Inferior parietal cortex (tissue), 1 donor: ENCODE measurements at regions not wholly inside any gene's neighbourhood (a gene's known extent, or its start where the extent isn't known, plus 50 kb on each side); places are given as distances from the start of the nearest gene placed in this dataset.
"Not testable (repeated sequence)": the region's sequence is repeated elsewhere in the genome, so short reads cannot be mapped to it uniquely, and the experiment has no call there.

Experiments used
- DNase-seq: peaks from one replicate; pipeline ENCODE4 v3.0.0-alpha.2; 2016; ENCODE audit errors: extremely low spot score

DNA sequence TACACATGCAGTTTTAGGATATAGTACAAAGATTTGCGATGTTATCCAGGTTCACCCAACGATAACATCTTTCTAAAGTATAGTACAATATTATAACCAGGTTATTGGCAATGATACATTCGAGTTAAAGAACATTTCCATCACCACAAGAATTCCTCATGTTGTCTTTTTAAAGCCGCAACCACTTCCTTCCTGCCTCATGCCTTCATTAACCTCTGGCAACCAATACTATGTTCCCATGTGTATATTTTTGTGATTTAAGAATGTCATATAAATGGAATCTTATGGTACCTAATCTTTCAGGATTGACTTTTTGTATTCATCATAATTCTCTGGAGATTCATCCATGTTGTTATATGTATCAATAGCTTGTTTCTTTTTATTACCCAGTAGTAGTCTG, 1183.2 kb downstream of the CDH11 start:
- DNase-seq: no peak

DNA sequence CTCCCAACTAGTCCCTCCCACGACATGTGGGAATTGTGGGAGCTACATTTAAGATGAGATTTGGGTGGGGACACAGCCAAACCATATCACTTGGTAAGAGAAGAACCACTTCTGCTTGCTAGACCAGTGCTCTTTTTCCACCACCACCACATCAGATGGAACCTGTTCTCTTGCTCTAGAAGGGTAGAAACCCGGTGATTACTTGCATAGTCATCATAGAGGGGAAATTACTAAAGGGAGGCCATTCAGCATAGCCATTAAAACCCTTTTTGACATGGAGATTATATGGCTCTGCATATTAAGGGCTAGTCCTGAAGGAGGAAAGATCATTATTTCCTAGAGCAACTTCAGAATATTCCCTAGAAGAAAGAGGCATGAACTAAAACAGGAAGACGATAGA, 1188.0 kb downstream of the CDH11 start:
- DNase-seq: no peak

DNA sequence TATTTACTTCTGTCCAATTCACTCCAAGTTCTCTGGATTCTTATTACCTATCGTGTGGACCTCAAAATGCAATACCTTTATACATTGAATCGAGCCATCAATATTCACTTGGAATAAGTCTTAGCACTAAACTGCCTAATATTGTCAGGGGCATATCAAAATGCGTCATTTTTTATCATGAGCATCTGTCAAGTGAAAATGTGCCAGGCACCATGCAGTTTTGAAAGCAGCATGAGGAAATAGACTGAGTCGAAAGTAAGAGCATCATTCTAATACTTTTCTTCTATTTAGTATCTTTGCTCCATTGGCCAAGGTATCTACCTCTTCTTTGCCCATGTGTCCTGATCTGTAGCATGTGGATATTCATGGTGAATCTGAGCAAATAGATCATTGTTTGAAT, 1193.4 kb downstream of the CDH11 start:
- DNase-seq: no peak

DNA sequence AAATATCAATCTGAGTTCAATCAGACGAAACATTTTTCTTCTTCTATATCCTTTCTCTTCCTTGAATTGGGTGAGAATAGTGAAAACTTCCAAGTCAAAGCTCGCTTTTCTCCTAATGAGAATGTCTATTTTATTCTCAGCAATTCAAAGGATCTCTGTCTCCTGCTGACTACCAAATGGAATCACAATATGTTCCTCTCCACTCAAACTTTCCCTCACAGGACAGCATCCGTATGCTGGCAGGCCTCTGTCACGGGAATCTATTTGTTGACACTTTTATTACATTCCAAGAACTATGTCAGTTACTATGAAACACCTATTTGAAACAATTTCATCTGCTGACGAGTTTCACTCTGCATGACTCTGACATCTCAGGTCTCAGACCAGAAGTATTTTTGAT, 1196.6 kb downstream of the CDH11 start:
- no peak for DNase-seq

DNA sequence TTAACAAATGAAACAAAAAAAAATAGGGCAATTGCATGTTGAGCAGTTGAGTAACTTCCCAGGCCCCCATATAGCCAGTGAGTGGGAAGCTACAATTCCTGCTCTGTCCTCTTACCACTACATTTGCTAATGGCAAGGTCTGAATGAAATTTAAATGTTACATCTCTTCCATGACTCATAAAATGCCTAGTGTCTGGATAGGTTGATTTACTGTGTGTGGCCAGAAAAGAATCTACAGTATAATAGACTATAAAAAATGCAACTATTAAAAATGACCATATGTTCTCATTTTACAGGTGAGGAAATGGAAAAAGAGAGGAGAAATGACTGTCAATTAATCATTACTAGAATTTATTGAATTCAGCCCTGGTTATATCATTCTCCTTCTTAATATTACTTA, 1199.3 kb downstream of the CDH11 start:
- DNase-seq: no peak

DNA sequence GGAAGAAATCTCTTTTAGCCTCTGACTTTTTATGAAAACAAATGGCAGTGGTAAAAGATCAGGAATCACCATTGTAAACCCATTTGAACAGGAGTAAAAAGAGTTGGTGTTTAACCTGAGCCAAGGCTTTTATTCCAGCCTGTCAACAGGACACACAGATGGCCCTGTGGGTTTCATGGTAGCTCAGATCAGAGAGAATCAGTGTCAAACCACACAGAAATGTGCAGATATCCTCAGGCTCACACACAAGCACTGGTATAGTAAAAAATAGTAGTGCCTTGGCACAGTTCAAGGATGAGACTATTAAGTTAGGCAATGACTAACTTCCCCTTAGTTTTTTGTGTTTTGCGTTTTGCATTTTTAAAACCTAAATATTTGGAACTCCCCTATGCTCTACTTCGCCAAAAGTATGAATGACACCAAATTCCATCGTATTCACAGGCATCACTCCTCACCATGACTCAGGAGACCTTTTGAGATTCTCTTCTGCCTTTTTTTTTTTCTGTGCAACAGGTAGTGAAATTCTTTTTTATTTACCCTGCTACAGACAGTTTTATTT, 1200.0 kb downstream of the CDH11 start:
- no peak for DNase-seq

DNA sequence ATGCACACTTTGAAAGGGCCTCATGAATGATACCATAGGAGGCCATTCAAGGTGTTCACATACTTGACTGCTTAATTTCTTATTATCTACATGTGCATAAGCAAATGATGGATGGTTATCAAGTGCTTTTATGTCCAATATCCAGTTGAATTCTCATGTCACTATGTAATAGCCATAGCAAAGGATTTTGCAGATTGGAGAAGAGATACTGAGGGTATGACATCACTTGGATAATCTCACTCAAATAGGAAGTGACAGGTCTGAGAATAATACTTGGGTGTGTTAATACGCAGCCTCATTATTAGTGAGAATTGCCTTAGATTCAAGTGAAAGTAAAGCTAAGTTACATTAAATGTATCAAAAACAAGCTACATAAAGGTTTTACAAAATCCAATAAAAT, 1208.6 kb downstream of the CDH11 start:
- DNase-seq: no peak

DNA sequence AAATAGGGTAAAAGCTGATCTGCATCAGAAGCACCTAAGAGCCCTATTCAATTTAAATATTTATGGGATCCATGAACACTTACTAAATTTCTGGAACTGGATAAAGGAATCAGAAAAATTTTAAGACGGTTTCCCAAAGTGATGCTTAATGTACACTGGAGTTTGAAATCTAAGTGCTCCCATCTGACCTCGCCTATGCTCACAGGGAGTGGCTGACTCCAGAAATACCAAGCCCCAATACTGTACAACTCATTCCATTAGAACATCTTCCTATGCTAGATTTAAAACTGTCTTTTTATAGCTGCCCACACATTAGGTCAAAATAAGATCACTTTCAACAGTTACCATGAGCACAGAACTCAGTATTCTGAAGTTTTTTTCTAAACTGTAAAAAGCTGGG, 1214.6 kb downstream of the CDH11 start:
- DNase-seq: no peak

DNA sequence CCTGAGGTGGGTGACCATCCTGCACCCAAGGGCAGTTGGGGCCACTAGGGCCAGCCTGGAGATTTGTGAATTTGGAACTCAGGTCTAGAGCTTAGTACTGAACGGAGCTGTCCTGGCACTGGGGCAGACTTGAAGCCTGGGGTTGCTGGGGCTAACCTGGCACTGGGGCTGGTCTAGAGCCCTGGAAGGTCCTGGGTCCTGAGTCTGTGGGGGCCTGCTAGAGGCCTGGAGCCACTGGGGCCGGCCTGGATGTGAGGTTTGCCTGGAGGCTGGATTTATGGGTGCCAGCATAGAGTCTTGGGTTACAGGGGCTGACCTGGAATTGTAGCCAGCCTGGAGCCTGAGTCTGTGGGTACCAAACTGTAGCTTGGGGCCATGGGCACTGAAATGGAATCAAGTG, 1216.9 kb downstream of the CDH11 start:
- DNase-seq: no peak

DNA sequence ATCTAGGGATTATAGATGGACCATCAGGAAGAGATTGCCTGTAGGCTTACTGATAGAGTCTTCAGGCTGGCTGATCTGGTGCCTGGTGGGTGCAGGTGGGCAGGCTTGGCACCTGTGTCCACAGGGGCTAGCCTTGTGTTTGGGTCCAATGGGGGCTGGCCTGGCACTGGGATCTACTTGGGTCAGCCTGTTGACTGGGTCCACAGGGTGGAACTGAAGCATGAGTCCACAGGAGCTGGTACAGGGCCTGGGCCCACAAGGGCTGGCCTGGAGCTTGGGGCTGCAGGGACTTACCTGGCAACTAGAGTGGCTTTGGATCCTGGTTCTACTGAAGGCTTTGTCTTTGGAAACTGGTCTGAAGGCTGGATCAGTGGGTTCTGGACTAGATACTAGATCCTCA, 1217.7 kb downstream of the CDH11 start:
- DNase-seq: no peak

DNA sequence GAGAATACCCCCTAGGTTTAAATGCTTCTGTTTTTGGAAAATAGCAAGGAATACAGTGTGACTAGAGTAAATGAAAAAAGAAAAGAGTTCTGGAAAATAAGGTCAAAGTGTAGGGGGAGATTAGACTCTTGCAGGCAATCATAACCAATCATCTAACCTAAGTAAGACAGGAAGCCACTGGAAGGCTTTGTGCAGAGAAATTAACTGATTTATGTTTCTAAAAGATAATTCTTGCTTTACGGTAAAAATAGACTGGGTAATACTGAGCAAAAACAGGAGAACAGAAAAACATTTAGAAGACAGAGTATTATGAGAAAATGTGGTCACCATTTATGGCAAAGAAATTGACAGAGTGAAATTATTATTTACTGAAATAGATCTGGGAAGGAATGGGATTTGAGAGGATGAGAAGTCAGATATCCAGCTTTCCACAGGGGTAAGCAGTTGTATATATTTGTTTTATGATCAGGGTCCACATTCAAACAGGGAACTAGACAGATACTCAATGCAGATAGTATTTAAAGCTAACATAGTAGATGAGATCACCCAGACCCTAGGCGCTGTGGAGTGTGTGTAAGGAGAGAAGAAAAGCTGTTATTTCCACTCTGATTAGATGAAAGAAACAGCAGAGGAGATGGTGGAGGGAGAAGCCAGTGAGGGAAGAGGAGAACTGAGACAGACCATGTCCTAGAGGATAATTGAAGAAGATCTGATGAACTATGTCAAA, 1225.3 kb downstream of the CDH11 start:
- DNase-seq: no peak

DNA sequence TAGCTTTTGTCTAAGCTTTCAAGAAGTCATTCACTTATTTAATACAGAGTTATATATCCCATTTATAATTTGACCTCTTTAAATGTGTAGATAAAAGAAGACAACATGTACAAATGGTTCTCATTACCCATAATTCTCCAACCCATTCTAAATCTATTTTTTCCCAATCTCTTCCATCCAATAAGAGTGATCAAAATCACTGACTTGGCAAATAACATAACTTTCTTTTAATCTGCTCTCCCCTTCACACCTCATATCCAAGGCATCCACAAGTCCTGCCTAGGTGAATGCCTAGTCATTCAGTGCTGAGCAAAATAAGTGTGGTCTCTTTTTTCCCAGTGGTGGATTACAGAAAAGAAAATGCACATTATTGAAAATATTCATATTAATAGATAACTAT, 1231.1 kb downstream of the CDH11 start:
- DNase-seq: no peak

DNA sequence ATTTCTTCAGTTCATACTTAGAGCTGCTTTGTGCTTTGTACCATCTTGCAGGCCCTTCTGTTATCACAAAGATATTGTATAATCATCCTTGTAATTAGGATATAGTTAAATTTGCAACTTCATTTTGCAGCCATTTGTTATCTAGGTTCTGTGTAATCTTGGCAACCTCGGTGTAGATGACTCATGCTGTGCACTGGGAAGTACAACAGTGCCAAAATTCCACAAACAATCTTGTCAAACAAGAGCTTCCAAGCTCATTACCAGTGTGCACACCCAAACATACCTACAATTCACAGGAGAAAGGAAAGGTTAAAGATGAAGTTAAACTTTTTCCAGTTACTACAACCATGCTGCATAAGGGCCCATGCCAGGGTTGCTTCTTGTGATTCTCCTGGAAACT, 1231.8 kb downstream of the CDH11 start:
- peak; percentile 52 for DNase-seq

DNA sequence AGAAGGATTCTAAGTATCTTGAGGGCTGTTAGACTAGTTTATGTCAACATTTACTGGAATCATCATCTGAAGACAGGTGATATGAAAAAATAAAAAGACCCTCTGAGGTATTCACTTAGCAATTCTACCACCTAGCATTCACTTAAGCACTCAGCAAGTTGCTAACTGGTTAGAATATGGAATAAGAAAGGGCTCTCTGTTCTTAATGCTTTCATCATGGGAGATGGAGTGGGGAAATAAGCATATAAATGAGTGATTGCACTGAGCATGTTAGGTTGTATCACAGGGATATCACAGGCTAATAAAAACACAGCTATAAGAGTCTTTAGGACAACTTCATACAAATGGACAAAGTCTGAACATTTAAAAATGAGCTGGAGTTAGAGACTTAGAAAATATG, 1238.8 kb downstream of the CDH11 start:
- no peak for DNase-seq

DNA sequence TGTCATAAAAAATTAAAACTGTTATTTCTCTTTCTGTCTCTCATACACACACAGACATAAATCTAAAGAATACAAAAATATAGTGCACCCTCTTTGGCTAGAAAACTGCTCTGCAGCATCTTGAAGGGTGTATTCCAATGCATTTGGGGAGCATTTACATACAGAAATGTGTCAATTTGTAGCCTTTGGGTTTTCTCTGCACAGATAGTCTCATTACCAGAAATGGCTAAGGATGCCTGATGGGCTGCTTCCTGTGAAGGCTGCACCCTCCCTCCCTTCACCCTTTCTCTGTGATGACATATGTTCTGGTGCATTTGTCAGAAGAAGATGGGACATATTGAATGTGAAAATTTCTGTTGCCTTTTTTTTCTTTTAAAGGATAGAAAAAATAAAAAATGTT, 1239.3 kb downstream of the CDH11 start:
- DNase-seq: no peak

DNA sequence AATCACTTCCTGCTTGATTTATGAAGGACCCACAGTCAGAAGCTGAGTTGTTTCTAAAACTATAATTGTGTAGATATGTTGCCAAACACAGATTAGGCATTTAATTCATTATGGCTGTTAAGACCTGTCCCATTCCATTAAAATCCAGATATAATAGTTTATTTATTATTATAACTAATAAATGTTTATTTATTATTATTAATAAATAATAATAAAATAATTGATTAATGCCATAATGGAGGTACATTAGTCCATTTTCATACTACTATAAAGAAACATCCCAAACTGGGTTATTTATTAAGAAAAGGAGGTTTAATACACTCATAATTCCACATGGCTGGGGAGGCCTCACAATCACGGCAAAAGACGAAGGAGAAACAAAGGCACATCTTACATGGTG, 1240.9 kb downstream of the CDH11 start:
- DNase-seq: no peak

DNA sequence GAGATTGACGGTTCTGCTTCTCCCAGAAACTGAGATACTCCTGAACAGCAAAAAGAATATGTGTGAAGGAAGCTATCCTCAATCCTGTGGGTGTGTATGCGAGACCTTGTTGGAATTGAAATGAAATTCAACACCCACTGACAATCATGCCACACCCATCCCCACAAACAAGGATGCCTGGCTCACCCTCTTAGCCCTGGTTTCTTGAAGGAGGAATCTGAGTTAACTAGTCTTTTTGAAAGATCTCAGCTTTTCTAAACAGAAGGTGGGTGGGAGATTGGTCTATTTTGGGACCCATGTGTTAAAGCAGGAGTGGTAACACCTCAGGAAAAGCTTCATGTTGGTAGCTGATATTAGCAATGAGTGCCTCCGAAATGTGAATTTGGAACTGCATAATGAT, 1244.5 kb downstream of the CDH11 start:
- peak; percentile 15 for DNase-seq

DNA sequence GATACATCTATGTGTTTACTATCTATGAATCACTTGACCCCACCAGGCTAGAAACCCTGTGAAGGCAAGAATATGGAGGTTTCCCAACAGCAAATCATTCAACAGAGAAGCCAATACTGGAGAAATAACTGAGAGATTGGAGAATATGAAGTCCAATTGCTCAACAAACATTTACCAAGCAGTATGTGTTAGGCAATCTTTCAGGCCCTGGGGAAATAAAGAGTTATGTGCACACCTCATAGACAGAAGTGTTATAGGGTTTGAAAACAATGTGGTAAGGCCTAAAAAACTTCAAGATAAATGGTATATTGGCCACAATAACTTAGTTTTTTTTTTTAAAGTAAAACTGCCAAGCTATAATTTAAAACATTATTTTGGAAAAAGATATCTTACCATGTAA, 1245.8 kb downstream of the CDH11 start:
- DNase-seq: no peak

DNA sequence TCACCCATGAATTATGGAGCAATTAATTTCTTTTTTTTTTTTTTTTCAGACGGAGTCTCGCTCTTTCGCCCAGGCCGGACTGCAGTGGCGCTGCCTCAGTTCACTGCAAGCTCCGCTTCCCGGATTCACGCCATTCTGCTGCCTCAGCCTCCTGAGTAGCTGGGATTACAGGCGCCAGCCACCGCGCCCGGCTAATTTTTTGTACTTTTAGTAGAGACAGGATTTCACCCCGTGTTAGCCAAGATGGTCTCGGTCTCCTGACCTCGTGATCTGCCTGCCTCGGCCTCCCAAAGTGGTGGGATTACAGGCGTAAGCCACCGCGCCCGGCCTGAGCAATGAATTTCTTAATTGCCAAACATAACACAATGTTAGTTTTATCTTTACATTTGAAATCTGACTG, 1261.2 kb downstream of the CDH11 start:
- not testable (repeated sequence) for DNase-seq

DNA sequence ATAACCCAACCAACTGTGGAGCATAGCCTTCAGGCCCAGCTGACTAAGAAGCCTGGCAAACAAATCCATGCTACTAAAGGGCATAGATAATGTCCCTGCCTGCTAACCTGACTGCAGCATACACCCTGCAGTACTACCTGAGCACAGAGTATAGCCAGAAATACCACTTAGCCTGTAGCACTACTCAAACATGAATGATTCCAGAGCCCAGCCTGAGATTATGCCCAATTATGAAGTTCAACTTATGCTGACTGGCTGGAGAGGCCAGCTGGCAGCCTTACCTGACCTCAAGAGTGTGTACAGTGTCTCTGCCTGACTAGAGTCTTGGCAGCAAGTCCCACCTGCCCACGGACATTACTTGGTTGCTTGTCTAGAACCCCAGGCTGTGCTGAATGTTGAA, 1265.3 kb downstream of the CDH11 start:
- no peak for DNase-seq

DNA sequence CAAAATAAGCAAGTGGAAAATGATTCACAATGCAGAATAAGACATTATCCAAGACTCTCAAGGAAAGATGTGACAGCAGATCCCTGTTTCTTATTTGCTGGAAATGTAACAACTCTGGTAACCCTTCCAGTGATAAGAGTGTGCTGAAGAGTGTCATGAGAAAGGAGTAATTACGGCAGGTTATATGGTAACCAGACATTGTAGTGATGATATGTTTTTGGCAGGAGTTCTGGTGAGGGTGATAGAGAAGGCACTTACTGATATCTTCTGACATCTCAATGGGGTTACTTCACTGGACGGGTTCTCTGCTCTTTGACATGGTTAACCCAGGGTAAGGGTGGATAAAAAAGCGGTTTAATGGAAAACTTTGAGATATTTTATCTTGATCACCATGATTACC, 1270.9 kb downstream of the CDH11 start:
- no peak for DNase-seq

DNA sequence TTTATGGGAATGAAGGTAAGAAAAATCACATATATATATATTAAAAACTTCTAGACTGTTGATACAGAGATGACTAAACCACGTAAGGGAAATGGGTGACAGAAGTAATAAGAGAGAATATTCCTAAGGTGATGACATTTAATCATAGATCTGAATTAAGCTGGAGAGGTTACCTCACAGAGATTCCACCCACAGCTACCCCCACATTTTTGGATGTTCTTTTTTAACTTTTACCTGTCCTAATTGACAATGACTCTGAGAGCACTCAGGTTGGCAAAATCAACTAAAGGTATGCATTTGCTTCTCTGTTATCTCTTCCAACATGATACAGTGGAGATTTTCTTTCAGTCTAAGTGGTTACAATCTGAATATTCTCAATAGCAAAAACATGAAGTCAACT, 1280.6 kb downstream of the CDH11 start:
- DNase-seq: no peak

DNA sequence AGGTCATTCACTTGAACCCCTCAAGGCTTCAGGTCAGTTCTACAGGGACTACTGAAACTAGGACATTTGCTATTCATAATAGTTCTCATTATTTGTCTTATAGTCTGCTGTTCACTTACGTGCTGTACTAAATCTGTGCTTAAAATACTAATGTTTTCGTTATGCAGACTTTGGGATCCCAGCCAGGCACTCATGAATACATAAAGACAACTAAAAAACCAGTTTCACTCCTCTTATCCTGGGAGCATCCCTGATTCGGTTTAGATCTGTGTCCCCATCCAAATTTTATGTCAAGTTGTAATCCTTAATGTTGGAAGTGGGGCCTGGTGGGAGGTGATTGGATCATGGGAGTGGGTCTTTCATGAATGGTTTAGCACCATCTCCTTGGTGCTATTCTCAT, 1291.8 kb downstream of the CDH11 start:
- DNase-seq: no peak

DNA sequence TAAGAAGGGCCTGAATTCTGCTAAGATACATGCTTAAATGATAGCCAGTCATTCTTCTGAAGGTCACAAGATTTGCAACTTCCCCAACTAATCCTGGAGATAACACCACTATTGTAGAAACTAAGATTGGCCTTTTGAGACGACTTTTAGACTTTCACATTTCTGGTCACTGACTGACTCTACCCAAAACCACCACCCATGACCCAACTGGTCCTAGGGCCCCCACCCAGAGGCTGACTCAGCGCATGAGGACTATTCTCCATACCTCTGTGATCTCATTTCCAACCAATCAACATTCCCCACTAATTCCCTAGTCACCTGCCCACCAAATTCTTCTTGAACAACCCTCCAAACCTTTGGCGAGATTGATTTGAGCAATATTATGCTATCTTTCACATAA, 1299.0 kb downstream of the CDH11 start:
- DNase-seq: no peak
